ENCODE measurements at regions not wholly inside any gene's neighbourhood (a gene's known extent, or its start where the extent isn't known, plus 50 kb on each side); places are given as distances from the start of the nearest gene placed in this dataset.

GRCh38 chr5:145345511-145346287 is 489.4 kb downstream of the PRELID2 start:
- DNase-seq, result no peak

GRCh38 chr5:145341842-145342241 is 493.3 kb downstream of the PRELID2 start:
- DNase-seq, result no peak

GRCh38 chr5:145340099-145340498 is 495.0 kb downstream of the PRELID2 start:
- no peak for DNase-seq

GRCh38 chr5:145324767-145325479 is 510.2 kb downstream of the PRELID2 start:
- DNase-seq, result no peak

- no peak for DNase-seq
Measured at GRCh38 chr5:145324101-145324500, 511.0 kb downstream of the PRELID2 start.

GRCh38 chr5:145316282-145316681 is 518.9 kb downstream of the PRELID2 start:
- no peak for DNase-seq

- DNase-seq, result no peak
Measured at GRCh38 chr5:145307866-145308382, 527.2 kb downstream of the PRELID2 start.

- no peak for DNase-seq
Measured at GRCh38 chr5:145295236-145295835, 539.8 kb downstream of the PRELID2 start.

GRCh38 chr5:145294331-145294730 is 540.8 kb downstream of the PRELID2 start:
- DNase-seq, result no peak

- DNase-seq, result no peak
Measured at GRCh38 chr5:145293716-145294115, 541.4 kb downstream of the PRELID2 start.

GRCh38 chr5:145292278-145292677 is 542.9 kb downstream of the PRELID2 start:
- no peak for DNase-seq

GRCh38 chr5:145283141-145283810 is 551.9 kb downstream of the PRELID2 start:
- DNase-seq, result no peak

GRCh38 chr5:145280806-145281205 is 554.3 kb downstream of the PRELID2 start:
- no peak for DNase-seq

- no peak for DNase-seq
Measured at GRCh38 chr5:145280214-145280613, 554.9 kb downstream of the PRELID2 start.

GRCh38 chr5:145260670-145261069 is 574.5 kb downstream of the PRELID2 start:
- no peak for DNase-seq

GRCh38 chr5:145247745-145248040 is 587.4 kb downstream of the PRELID2 start:
- no peak for DNase-seq

GRCh38 chr5:145246961-145247744 is 588.0 kb downstream of the PRELID2 start:
- no peak for DNase-seq

- DNase-seq, result no peak
Measured at GRCh38 chr5:145246379-145246778, 588.8 kb downstream of the PRELID2 start.

- no peak for DNase-seq
Measured at GRCh38 chr5:145245354-145245753, 589.8 kb downstream of the PRELID2 start.

GRCh38 chr5:145244788-145245187 is 590.4 kb downstream of the PRELID2 start:
- no peak for DNase-seq

GRCh38 chr5:145244251-145244650 is 590.9 kb downstream of the PRELID2 start:
- no peak for DNase-seq

GRCh38 chr5:145243016-145243415 is 592.1 kb downstream of the PRELID2 start:
- no peak for DNase-seq

- DNase-seq, result no peak
Measured at GRCh38 chr5:145242551-145242950, 592.6 kb downstream of the PRELID2 start.

All from NCI-H748 treated with DMSO at 0.1 percent for 48 hours (cell line).